H1 (cell line): ENCODE measurements at regions not wholly inside any gene's neighbourhood (a gene's known extent, or its start where the extent isn't known, plus 50 kb on each side); places are given as distances from the start of the nearest gene placed in this dataset.

Experiments
- CBX5 ChIP-seq: fragments of 300-800, 300-1000 bp; sonication (generic); IDR thresholded peaks from 2 replicates; pipeline ENCODE4 v1.7.1; 2016; ENCODE audit warnings: antibody characterized with exemption, low read length, low read depth
- CHD1 ChIP-seq: IDR thresholded peaks from 2 replicates; pipeline ENCODE4 v1.6.1; 2012; ENCODE audit warnings: low read depth, low read length, improper control_type of control experiment
- CHD7 ChIP-seq: fragments of 300-600 bp; sonication (generic); IDR thresholded peaks from 2 replicates; pipeline ENCODE4 v1.7.1; 2012; ENCODE audit warnings: low read length, moderate library complexity, mild to moderate bottlenecking, inconsistent platforms; ENCODE audit not compliant: insufficient replicate concordance
- CTBP2 ChIP-seq: IDR thresholded peaks from 2 replicates; pipeline ENCODE4 v1.7.0; 2011; ENCODE audit warnings: borderline replicate concordance, mild to moderate bottlenecking, moderate library complexity, mixed read lengths, low read length; ENCODE audit not compliant: insufficient read depth, insufficient read length
- PHF8 ChIP-seq: fragments of 200-600 bp; sonication (generic); conservative IDR thresholded peaks from 2 replicates; pipeline ENCODE4 v1.7.1; 2012; ENCODE audit warnings: low read depth, mild to moderate bottlenecking, inconsistent platforms, low read length, moderate library complexity
- RXRA ChIP-seq: IDR thresholded peaks from 2 replicates; pipeline ENCODE4 v1.6.1; 2011; ENCODE audit warnings: low read depth, mild to moderate bottlenecking, low read length, moderate library complexity; ENCODE audit not compliant: insufficient read depth
- SP1 ChIP-seq: IDR thresholded peaks from 2 replicates; pipeline ENCODE4 v1.6.1; 2011; ENCODE audit warnings: low read depth, low read length
- YY1 ChIP-seq: IDR thresholded peaks from 2 replicates; pipeline ENCODE4 v1.6.1; 2011; ENCODE audit warnings: low read depth, mild to moderate bottlenecking, low read length

GRCh38 chr14:101086926-101087325, 183.4 kb upstream of the RTL1 start (continued):
- TF ChIP-seq CHD7 (no peak), RXRA (no peak), SP1 (no peak), CBX5 (no peak), CHD1 (no peak), PHF8 (no peak), CTBP2 (no peak), YY1 (no peak)
